ENCODE measurements at regions not wholly inside any gene's neighbourhood (a gene's known extent, or its start where the extent isn't known, plus 50 kb on each side); places are given as distances from the start of the nearest gene placed in this dataset.
"Not testable (repeated sequence)": the region's sequence is repeated elsewhere in the genome, so short reads cannot be mapped to it uniquely, and the experiment has no call there.

DNA sequence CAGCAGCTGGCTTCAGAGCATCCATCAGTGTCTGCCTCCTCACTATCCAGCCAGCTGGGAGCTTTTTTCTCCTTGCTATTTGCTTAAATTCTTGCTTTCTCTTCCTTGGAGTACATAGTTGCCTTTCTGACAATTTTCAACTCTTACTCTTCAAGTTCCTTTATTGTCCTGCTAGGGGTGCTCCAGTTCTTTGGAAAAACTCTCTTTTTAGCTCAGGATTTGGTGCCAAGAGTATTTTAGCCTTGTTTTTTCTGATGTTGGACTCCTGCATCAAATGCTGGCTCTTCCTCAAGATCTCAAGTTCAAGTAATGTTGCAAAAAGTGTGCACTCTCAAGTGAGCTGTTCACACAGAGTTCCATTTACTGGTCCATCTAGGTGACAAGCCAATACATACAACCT is 126.4 kb downstream of the KDR start:
- Histone ChIP-seq H3K79me2 (no peaks in the 10 kb centered on the region), H3K27ac (no peak overlapping the region), H3K4me2 (ENCODE audit: low read length) (no peak overlapping the region), H3K4me3 (ENCODE audit: low read depth, low read length) (no peak overlapping the region), H2AFZ (no peak overlapping the region), H3K4me1 (no peaks in the 10 kb centered on the region), H3K27me3 (ENCODE audit: control insufficient read depth, insufficient read depth, low read length) (no peaks in the 10 kb centered on the region), H3K9ac (no peak overlapping the region), H3K9me3 (ENCODE audit: control insufficient read depth, low read length) (no peaks in the 10 kb centered on the region), H3K36me3 (ENCODE audit: control insufficient read depth, insufficient read depth, low read length) (no peaks in the 10 kb centered on the region)
- TF ChIP-seq, protein P1, sequence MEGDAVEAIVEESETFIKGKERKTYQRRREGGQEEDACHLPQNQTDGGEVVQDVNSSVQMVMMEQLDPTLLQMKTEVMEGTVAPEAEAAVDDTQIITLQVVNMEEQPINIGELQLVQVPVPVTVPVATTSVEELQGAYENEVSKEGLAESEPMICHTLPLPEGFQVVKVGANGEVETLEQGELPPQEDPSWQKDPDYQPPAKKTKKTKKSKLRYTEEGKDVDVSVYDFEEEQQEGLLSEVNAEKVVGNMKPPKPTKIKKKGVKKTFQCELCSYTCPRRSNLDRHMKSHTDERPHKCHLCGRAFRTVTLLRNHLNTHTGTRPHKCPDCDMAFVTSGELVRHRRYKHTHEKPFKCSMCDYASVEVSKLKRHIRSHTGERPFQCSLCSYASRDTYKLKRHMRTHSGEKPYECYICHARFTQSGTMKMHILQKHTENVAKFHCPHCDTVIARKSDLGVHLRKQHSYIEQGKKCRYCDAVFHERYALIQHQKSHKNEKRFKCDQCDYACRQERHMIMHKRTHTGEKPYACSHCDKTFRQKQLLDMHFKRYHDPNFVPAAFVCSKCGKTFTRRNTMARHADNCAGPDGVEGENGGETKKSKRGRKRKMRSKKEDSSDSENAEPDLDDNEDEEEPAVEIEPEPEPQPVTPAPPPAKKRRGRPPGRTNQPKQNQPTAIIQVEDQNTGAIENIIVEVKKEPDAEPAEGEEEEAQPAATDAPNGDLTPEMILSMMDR (IDR thresholded peaks at IDR 0.05), result no peak

DNA sequence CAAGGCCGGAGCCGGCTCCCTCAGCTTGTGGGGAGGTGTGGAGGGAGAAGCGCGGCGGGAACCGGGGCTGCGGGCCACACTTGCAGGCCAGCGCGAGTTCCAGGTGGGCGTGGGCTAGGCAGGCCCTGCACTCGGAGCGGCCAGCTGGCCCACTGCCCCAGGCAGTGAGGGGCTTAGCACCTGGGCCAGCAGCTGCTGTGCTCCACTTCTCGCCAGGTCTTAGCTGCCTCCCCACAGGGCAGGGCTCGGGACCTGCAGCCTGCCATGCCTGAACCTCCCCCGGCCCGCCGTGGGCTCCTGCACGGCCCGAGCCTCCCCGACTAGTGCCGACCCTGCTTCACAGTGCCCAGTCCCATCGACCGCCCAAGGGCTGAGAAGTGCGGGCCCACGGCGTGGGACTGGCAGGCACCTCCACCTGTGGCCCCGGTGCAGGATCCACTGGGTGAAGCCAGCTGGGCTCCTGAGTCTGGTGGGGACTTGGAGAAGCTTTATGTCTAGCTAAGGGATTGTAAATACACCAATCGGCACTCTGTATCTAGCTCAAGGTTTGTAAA is 131.8 kb downstream of the KDR start:
- H3K36me3 ChIP-seq (ENCODE audit: control insufficient read depth, insufficient read depth, low read length); H3K27ac ChIP-seq; H3K4me2 ChIP-seq (ENCODE audit: low read length); H3K4me1 ChIP-seq; H2AFZ ChIP-seq; H3K4me3 ChIP-seq (ENCODE audit: low read depth, low read length); H3K27me3 ChIP-seq (ENCODE audit: control insufficient read depth, insufficient read depth, low read length); H3K9ac ChIP-seq; H3K79me2 ChIP-seq; H3K9me3 ChIP-seq (ENCODE audit: control insufficient read depth, low read length): not testable (repeated sequence)

GRCh38 chr4:54992266-54992665 is 133.1 kb downstream of the KDR start:
- Histone ChIP-seq H3K9me3 (ENCODE audit: control insufficient read depth, low read length) (peaks cover 3% of the 10 kb centered on the region), H3K4me1 (no peaks in the 10 kb centered on the region), H3K27ac (no peak overlapping the region)

GRCh38 chr4:54988655-54989054 is 136.7 kb downstream of the KDR start:
- TF ChIP-seq, protein P1 (IDR thresholded peaks at IDR 0.05), result no peak
- H3K4me1 ChIP-seq, result no peaks in the 10 kb centered on the region
- no peak overlapping the region for H3K27ac ChIP-seq
- no peaks in the 10 kb centered on the region for H3K27me3 ChIP-seq (ENCODE audit: control insufficient read depth, insufficient read depth, low read length)
- H3K4me2 ChIP-seq (ENCODE audit: low read length), result no peak overlapping the region
- H3K9ac ChIP-seq, result no peak overlapping the region
- peaks cover 3% of the 10 kb centered on the region for H3K9me3 ChIP-seq (ENCODE audit: control insufficient read depth, low read length)
- no peak overlapping the region for H3K4me3 ChIP-seq (ENCODE audit: low read depth, low read length)
- H3K36me3 ChIP-seq (ENCODE audit: control insufficient read depth, insufficient read depth, low read length), result no peaks in the 10 kb centered on the region
- H2AFZ ChIP-seq, result no peak overlapping the region
- no peaks in the 10 kb centered on the region for H3K79me2 ChIP-seq

More at GRCh38 chr4:54992266-54992665, 133.1 kb downstream of the KDR start:
- H3K36me3 ChIP-seq (ENCODE audit: control insufficient read depth, insufficient read depth, low read length), result no peaks in the 10 kb centered on the region
- no peaks in the 10 kb centered on the region for H3K27me3 ChIP-seq (ENCODE audit: control insufficient read depth, insufficient read depth, low read length)
- H2AFZ ChIP-seq, result no peak overlapping the region
- H3K4me3 ChIP-seq (ENCODE audit: low read depth, low read length), result no peak overlapping the region
- no peak overlapping the region for H3K9ac ChIP-seq
- no peaks in the 10 kb centered on the region for H3K79me2 ChIP-seq
- H3K4me2 ChIP-seq (ENCODE audit: low read length), result no peak overlapping the region
- TF ChIP-seq, protein P1 (IDR thresholded peaks at IDR 0.05), result no peak

DNA sequence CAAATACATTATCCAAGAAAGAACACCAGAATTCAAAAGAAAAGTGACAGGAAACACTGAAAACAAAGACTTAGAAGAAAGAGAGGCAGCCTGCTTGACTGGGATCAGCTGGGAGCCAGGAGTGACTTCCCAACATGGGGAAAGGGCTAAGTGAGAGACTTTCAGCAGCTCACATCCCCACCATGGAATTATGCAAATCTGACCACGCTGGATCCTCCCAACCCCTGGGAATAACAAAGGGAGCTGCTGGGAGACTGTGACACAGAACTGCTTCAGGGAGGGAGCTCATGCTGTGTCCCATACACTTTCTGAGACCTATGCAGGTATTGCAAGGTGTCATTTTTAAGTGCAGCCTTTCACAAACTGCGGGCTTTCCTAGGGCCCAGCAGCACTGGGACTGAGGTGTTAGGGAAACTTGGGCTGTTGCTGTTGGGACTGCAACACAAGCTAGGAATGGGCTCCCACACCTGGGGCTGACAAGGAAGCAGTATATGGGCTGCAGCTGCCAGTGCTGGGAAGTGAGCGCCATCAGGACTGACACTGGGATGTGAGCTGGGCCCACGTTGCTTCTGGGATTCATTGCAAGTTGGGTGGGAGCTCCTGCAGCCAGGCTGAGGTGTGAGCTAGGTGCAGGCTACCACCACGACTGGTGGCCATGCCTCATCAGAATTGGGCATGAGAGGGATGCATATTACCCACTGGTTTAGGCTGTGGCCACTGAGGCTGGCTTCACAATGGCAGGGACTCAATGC is 139.1 kb downstream of the KDR start:
- H3K36me3 ChIP-seq (ENCODE audit: control insufficient read depth, insufficient read depth, low read length), result no peaks in the 10 kb centered on the region
- peaks cover 3% of the 10 kb centered on the region for H3K9me3 ChIP-seq (ENCODE audit: control insufficient read depth, low read length)
- H3K4me2 ChIP-seq (ENCODE audit: low read length), result no peak overlapping the region
- no peaks in the 10 kb centered on the region for H3K4me1 ChIP-seq
- H3K27ac ChIP-seq, result no peak overlapping the region
- H3K79me2 ChIP-seq, result no peaks in the 10 kb centered on the region
- H3K4me3 ChIP-seq (ENCODE audit: low read depth, low read length), result no peak overlapping the region
- no peaks in the 10 kb centered on the region for H3K27me3 ChIP-seq (ENCODE audit: control insufficient read depth, insufficient read depth, low read length)
- no peak overlapping the region for H3K9ac ChIP-seq
- no peak overlapping the region for H2AFZ ChIP-seq
- TF ChIP-seq, protein P1 (IDR thresholded peaks at IDR 0.05), result no peak

All from parathyroid adenoma (tissue), 2 donors.